Endothelial cell of umbilical vein (primary cell): ENCODE measurements at regions not wholly inside any gene's neighbourhood (a gene's known extent, or its start where the extent isn't known, plus 50 kb on each side); places are given as distances from the start of the nearest gene placed in this dataset.

Source experiments
- BruUV-seq: library from RNA; stranded (reverse); fragments of 400-500 nt; replicated peaks from 2 replicates; lab custom pipeline; 2021; lab: Mats Ljungman, UMichigan
- CTCF ChIA-PET: fragments of 300-600, 350-600 bp; sonication (Branson Sonifier 250); formaldehyde crosslinking; loops from one replicate; lab custom pipeline; 2021; ENCODE audit warnings: antibody characterized with exemption, inconsistent platforms; lab: Charles Lee
- POLR2A ChIA-PET: fragments of 300-600, 350-600 bp; sonication (Branson Sonifier 250); formaldehyde crosslinking; loops from one replicate; lab custom pipeline; 2021; ENCODE audit warnings: antibody characterized with exemption, inconsistent platforms; lab: Charles Lee
- DNase-seq: peaks from one replicate; pipeline ENCODE4 v3.0.0-alpha.2; 2011; ENCODE audit warnings: low read depth, low spot score
- FAIRE-seq: peaks from 2 replicates; lab custom pipeline; 2011; peaks lifted over from hg19 to GRCh38; lab: Jason Lieb, UNC
- H2AFZ ChIP-seq: 2 replicates; pipeline ENCODE4 v1.6.0; 2012; ENCODE audit warnings: low read depth, low read length, control low read depth, inconsistent platforms
- H3K27ac ChIP-seq: 2 replicates; pipeline ENCODE4 v1.5.1; 2011; ENCODE audit warnings: low read depth, mild to moderate bottlenecking, control low read depth, low read length, moderate library complexity; ENCODE audit not compliant: insufficient read depth
- H3K27me3 ChIP-seq, 2 experiments: 2 replicates each; pipeline versions ENCODE4 v1.6.0 to v1.6.1; 2011; ENCODE audit warnings: low read length in 2 of 2, mixed read lengths in 1 of 2; ENCODE audit not compliant: control insufficient read depth in 2 of 2, insufficient read depth in 2 of 2
- H3K36me3 ChIP-seq, 2 experiments: 2 replicates in 1 of 2; 3 replicates in 1 of 2; pipeline ENCODE4 v1.5.1; 2011; ENCODE audit warnings: low read length in 2 of 2, mild to moderate bottlenecking in 1 of 2, moderate library complexity in 1 of 2; ENCODE audit not compliant: control insufficient read depth in 2 of 2, insufficient read depth in 2 of 2; ENCODE audit errors: extremely low read depth in 1 of 2
- H3K4me1 ChIP-seq: 3 replicates; pipeline ENCODE4 v1.5.1; 2011; ENCODE audit warnings: mild to moderate bottlenecking, low read length; ENCODE audit not compliant: control insufficient read depth, insufficient read depth; ENCODE audit errors: extremely low read depth
- H3K4me2 ChIP-seq: 2 replicates; pipeline ENCODE4 v1.6.1; 2011; ENCODE audit warnings: low read length, control low read depth, mixed read lengths; ENCODE audit not compliant: insufficient read depth
- H3K4me3 ChIP-seq, 3 experiments: fragments of 200-600 bp in 1 of 3; sonication (generic), shearing (Covaris generic) in 1 of 3; replicated peaks in 1 of 3; 2 replicates each; pipeline ENCODE4 v1.5.1; 2011 to 2016; ENCODE audit warnings: control low read depth in 3 of 3, low read length in 3 of 3, mild to moderate bottlenecking in 2 of 3, inconsistent platforms in 1 of 3, low read depth in 1 of 3, moderate library complexity in 1 of 3; ENCODE audit not compliant: insufficient read depth in 1 of 3
- H3K79me2 ChIP-seq: 2 replicates; pipeline ENCODE4 v1.6.0; 2012; ENCODE audit warnings: low read length, inconsistent platforms; ENCODE audit not compliant: control insufficient read depth, insufficient read depth
- H3K9ac ChIP-seq: replicated peaks from 2 replicates; pipeline ENCODE3; 2011; ENCODE audit warnings: low read length, control low read depth; ENCODE audit not compliant: insufficient read depth; ENCODE audit errors: extremely low read depth
- H3K9me1 ChIP-seq: replicated peaks from 3 replicates; pipeline ENCODE4 v1.6.0; 2011; ENCODE audit warnings: mild to moderate bottlenecking, low read length; ENCODE audit not compliant: control insufficient read depth, insufficient read depth; ENCODE audit errors: extremely low read depth
- H3K9me3 ChIP-seq: replicated peaks from 2 replicates; pipeline ENCODE4 v1.5.1; 2012; ENCODE audit warnings: low read length, inconsistent platforms; ENCODE audit not compliant: control insufficient read depth, insufficient read depth
- H4K20me1 ChIP-seq: replicated peaks from 2 replicates; pipeline ENCODE3; 2011; ENCODE audit warnings: mild to moderate bottlenecking, low read length; ENCODE audit not compliant: control insufficient read depth, insufficient read depth; ENCODE audit errors: extremely low read depth
- EZH2 ChIP-seq: IDR thresholded peaks from 2 replicates; pipeline ENCODE4 v1.6.1; 2012; ENCODE audit warnings: borderline replicate concordance, low read depth, mild to moderate bottlenecking, moderate library complexity, low read length, inconsistent platforms; ENCODE audit not compliant: severe bottlenecking
- FOS ChIP-seq: IDR thresholded peaks from 2 replicates; pipeline ENCODE4 v1.6.1; 2011; ENCODE audit warnings: mild to moderate bottlenecking, low read length, moderate library complexity, borderline replicate concordance; ENCODE audit not compliant: insufficient read depth
- GATA2 ChIP-seq: IDR thresholded peaks from 2 replicates; pipeline ENCODE4 v1.7.0; 2011; ENCODE audit warnings: low read depth, mild to moderate bottlenecking, moderate library complexity, mixed read lengths, low read length; ENCODE audit not compliant: insufficient read length, insufficient read depth
- JUN ChIP-seq: IDR thresholded peaks from 2 replicates; pipeline ENCODE4 v1.6.1; 2011; ENCODE audit warnings: borderline replicate concordance, low read depth; ENCODE audit not compliant: insufficient read length, insufficient read depth
- MAX ChIP-seq: IDR thresholded peaks from 2 replicates; pipeline ENCODE4 v1.6.1; 2011; ENCODE audit not compliant: insufficient read depth, insufficient read length
- MYC ChIP-seq: IDR thresholded peaks from one replicate; pipeline ENCODE4 v1.6.1; 2011; ENCODE audit warnings: mild to moderate bottlenecking, low read depth, low read length
- POLR2AphosphoS5 ChIP-seq: IDR thresholded peaks from 2 replicates; pipeline ENCODE4 v1.6.1; 2012; ENCODE audit warnings: low read depth, mild to moderate bottlenecking, control low read depth, low read length, moderate library complexity; ENCODE audit not compliant: insufficient read depth
- dilution Hi-C: fragments of 300-500 bp; cut with MboI; formaldehyde crosslinking; loops from one replicate; pipeline ENCODE4 v1.15.0; 2019; ENCODE audit warnings: low sequenced_read_pairs; ENCODE audit not compliant: extremely low pct_ligation_motif_present
- intact Hi-C: fragments of 100-400 bp; cut with micrococcal nuclease; formaldehyde crosslinking; loops from one replicate; pipeline ENCODE4 v1.10.0; 2022

GRCh38 chr7:124633740-124634139 is 131.9 kb downstream of the GPR37 start:
- intact Hi-C loops (no loop called here), dilution Hi-C loops (no loop called here)
- Histone ChIP-seq H3K79me2 (no peaks in the 10 kb centered on the region), H3K9me1 (no peaks in the 10 kb centered on the region), H4K20me1 (no peaks in the 10 kb centered on the region), H2AFZ (no peak overlapping the region), H3K9ac (no peak overlapping the region), H3K4me3 (no peak overlapping the region), H3K27me3 (no peaks in the 10 kb centered on the region), H3K9me3 (no peaks in the 10 kb centered on the region), H3K27ac (no peak overlapping the region), H3K36me3 (no peaks in the 10 kb centered on the region), H3K4me1 (no peaks in the 10 kb centered on the region), H3K4me2 (no peak overlapping the region)
- DNase-seq (no peak), FAIRE-seq (no peak)
- TF ChIP-seq JUN (no peak), FOS (no peak), POLR2AphosphoS5 (no peak), GATA2 (no peak), EZH2 (no peak)
- no TSS peak for BruUV-seq
- POLR2A ChIA-PET: no interaction called here
- CTCF ChIA-PET: no interaction called here

- no peak for TF ChIP-seq EZH2
- no peak for TF ChIP-seq GATA2
- TF ChIP-seq MAX: no peak
- no peak for TF ChIP-seq MYC
- no peak for TF ChIP-seq FOS
- no peak for TF ChIP-seq JUN
- H2AFZ ChIP-seq: no peak overlapping the region
- H3K9ac ChIP-seq: no peak overlapping the region
- H4K20me1 ChIP-seq: no peaks in the 10 kb centered on the region
- no peaks in the 10 kb centered on the region for H3K4me1 ChIP-seq
- dilution Hi-C loops (no loop called here), intact Hi-C loops (no loop called here)
- H3K36me3 ChIP-seq: no peaks in the 10 kb centered on the region
- no peak overlapping the region for H3K4me3 ChIP-seq
- no peaks in the 10 kb centered on the region for H3K27me3 ChIP-seq
- POLR2A ChIA-PET: interaction anchor here (0.6 kb wide), 1 partner anchor 98 kb away, joined by 4 read pairs; no protein-coding TSS in a partner anchor
- DNase-seq: no peak
- CTCF ChIA-PET: interaction anchor here (1.5 kb wide), 1 partner anchor 16 kb away, joined by 3 read pairs; no protein-coding TSS in a partner anchor
- no peaks in the 10 kb centered on the region for H3K9me1 ChIP-seq
- no peak overlapping the region for H3K27ac ChIP-seq
- FAIRE-seq: no peak
- no TSS peak for BruUV-seq
- H3K9me3 ChIP-seq: no peaks in the 10 kb centered on the region
- H3K79me2 ChIP-seq: no peaks in the 10 kb centered on the region
- H3K4me2 ChIP-seq: no peak overlapping the region
Measured at GRCh38 chr7:124630395-124630794, 135.2 kb downstream of the GPR37 start.
